Right ventricle myocardium superior (tissue), 1 donor: ENCODE measurements at regions not wholly inside any gene's neighbourhood (a gene's known extent, or its start where the extent isn't known, plus 50 kb on each side); places are given as distances from the start of the nearest gene placed in this dataset.

Source experiments
- ATAC-seq: fragments of 200-7000 bp; cut with Tn5 transposase; one replicate; pipeline ENCODE4 v1.9.1; 2020; ENCODE audit warnings: mild to moderate bottlenecking; ENCODE audit not compliant: poor library complexity
- DNase-seq: peaks from one replicate; pipeline ENCODE4 v3.0.0-alpha.2; 2020
- intact Hi-C: fragments of 100-400 bp; cut with DNase I; formaldehyde crosslinking; loops from one replicate; pipeline ENCODE4 v1.11.2; 2022
- donor health status: DM: no; HTN: yes; CAD: no; lungs with severe emphysema.

- DNase-seq (no peak), ATAC-seq (no peak)
- intact Hi-C loops = no loop called here
These were observed 53.5 kb downstream of the ZNF608 start for GRCh38 chr5:124692950-124693349.

DNA sequence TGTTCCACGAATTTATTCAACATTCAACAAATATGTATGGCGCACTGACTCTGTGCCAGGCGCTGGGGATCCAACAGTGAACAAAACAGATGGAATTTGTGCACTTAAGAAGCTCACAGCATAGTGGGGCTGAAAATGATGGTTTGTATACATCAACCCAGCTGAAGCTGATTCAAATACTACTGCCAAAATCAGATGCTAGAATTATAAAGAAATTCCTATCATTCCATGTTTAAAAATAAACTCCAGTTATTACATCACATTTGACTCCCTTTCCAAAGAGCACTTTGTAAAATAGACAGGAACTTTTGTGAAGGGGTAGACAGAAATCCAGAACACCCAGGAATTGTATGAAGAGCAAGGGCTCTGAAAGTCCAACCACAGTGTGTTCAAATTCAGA, 54.1 kb downstream of the ZNF608 start:
- ATAC-seq (no peak), DNase-seq (no peak)
- intact Hi-C loops = no loop called here

GRCh38 chr5:124689653-124690052, 56.8 kb downstream of the ZNF608 start:
- ATAC-seq (no peak), DNase-seq (no peak)
- intact Hi-C loops = no loop called here

DNA sequence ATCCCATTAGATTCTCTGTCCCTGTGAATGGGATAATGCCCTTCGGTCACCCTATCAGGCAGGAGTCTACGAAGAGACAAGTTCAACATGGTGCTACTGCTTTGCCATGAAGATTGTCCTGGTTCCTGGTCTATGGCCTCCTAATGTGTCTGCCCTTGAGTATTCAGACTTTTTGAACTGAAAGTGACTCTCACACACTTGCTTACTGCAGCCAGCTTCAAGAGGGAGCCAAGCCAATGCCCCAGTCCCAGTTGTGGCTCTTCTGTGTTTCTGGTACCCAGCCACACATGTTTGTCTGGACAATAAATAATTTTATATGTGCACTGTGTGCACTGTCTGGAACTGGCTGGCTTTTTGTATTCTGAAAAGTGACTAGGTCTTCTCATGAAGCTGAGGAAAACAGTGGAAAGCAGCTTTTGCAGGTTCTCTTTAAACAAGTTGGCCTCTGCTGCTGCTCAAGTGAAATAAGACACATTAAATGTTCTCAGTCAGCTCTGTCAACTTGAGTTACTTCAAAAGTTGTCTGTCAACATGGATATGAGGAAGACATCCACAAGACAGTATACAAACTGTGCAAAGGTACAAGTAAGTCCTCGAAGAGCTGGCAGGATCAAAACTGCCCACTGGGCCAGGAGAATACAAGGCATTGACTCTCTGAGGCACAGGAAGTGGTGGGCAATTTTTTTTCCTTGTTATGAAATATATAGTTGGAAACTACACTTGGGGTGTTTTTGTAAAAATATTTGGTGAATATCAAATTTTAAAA, 60.0 kb downstream of the ZNF608 start:
- intact Hi-C loops = no loop called here
- ATAC-seq (no peak), DNase-seq (no peak)

GRCh38 chr5:124685404-124685930, 61.0 kb downstream of the ZNF608 start:
- intact Hi-C loops = no loop called here
- ATAC-seq = no peak
- no peak for DNase-seq

DNA sequence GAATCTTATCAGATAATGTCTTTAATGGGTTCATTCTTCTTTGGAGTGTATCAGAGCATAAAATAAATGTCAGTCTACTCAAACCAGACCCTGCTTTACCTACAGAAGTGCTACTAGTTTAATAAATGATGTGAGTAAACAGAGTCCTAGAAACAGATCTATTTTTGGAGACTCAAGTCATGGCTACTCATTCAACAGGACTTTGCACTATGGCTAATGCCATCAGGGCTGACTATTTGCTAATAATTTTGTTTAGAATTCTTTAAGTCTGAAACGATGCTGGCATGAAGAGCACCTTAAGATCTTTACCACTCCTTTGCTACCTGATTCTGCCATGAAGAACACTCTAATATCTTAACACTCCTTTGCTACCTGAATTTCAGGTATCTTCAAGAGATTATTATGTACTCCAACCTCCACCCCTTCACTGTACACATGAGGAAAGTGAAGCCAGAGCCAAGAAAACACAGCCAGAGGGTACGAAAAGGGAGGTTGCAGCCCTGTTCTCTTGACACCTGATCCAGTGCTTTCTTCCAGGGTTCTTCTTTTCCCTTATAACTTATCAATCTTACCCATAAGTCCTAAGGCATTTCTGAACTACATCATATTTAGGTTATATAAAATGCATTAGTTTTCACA, 62.4 kb downstream of the ZNF608 start:
- intact Hi-C loops = no loop called here
- ATAC-seq (no peak), DNase-seq (no peak)

DNA sequence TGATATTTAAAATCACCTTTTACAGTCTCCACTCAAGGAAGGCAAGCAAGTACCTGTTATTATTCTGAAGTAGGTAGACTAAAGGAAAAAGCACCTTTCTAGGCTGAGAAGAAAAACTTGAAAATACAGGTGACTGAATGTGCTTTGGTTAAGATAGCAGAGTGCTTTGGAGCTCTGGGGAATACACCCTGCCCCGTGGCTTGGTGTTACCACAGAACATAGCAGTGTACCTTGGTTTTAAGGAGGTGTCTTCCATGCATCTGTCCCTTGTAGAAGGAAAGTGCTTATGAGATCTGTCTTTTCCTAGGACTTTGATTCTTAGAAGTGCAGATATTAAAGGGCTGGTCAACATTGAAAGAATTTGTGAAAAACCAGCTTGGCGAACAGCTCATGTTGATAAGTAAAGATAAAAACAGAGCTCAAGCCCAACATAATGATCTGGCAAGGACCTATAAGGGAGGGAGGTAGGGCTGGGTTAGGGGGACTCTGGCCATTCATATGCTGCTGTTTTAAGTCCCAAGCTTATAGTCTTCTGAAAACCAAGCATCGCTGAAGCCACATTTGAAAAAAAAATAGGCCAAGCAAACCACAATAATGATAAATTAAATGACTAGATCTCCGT, 66.8 kb downstream of the ZNF608 start:
- DNase-seq (no peak), ATAC-seq (no peak)
- intact Hi-C loops = no loop called here

DNA sequence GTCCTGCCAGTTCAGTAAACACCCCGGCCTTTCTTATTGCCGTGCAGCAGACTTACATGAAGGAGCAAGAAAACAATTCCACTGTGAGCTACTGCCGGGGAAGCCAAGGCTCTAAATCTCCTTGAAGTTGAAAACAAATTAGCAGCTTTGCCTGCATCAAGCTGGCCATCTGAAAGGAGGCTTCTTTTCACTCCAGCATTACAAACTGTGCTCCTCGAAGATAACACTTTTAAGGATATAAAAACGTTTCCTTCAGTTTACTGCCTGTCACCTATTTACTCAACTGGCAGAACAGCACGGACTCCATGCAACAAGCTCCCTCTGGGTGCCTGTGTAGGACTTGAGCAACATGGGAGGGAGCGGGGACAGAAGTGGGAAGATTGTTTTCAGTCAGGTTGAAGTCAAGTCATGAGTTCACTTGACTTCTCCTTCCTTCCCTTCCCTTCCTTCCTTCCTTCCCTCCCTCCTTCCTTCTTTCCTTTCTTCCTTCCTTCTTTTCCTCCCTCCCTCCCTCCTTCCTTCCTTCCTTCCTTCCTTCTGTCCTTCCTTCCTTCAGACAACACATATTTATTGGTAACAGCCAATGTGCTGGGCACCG, 67.4 kb downstream of the ZNF608 start:
- no peak for ATAC-seq

GRCh38 chr5:124678468-124678867, 68.0 kb downstream of the ZNF608 start:
- intact Hi-C loops = no loop called here
- DNase-seq = peak; percentile 46

More for the DNA sequence above, 67.4 kb downstream of the ZNF608 start:
- intact Hi-C loops = no loop called here
- DNase-seq = no peak

GRCh38 chr5:124677374-124678351, 68.8 kb downstream of the ZNF608 start:
- DNase-seq (peak; percentile 48), ATAC-seq (peak; percentile 54)
- intact Hi-C loops = no loop called here

More at GRCh38 chr5:124678468-124678867, 68.0 kb downstream of the ZNF608 start:
- ATAC-seq = peak; percentile 79

- intact Hi-C loops = no loop called here
- ATAC-seq (no peak), DNase-seq (no peak)
These were observed 70.2 kb downstream of the ZNF608 start for GRCh38 chr5:124675931-124676846.

DNA sequence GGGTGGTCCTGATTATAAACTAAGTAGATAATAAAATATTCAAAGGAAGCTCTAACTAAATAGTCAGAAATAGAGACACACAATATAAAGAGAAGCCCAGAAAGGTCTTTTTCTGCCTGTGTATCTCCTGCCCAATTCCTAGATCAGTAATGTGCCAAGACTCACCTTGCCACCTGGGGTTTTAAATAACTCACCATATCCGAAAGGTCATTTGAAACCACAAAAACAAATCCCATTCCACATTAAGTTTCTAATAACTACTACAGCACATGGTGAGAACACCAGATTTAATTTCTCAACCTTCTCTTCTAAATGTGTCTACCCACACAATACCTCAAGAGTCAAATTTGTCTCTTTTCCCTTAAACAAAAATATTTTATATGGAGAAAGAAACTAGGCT, 75.2 kb downstream of the ZNF608 start:
- ATAC-seq = no peak
- intact Hi-C loops = no loop called here
- DNase-seq = no peak

GRCh38 chr5:124670722-124671184, 75.7 kb downstream of the ZNF608 start:
- no peak for DNase-seq
- intact Hi-C loops = no loop called here
- ATAC-seq = no peak

DNA sequence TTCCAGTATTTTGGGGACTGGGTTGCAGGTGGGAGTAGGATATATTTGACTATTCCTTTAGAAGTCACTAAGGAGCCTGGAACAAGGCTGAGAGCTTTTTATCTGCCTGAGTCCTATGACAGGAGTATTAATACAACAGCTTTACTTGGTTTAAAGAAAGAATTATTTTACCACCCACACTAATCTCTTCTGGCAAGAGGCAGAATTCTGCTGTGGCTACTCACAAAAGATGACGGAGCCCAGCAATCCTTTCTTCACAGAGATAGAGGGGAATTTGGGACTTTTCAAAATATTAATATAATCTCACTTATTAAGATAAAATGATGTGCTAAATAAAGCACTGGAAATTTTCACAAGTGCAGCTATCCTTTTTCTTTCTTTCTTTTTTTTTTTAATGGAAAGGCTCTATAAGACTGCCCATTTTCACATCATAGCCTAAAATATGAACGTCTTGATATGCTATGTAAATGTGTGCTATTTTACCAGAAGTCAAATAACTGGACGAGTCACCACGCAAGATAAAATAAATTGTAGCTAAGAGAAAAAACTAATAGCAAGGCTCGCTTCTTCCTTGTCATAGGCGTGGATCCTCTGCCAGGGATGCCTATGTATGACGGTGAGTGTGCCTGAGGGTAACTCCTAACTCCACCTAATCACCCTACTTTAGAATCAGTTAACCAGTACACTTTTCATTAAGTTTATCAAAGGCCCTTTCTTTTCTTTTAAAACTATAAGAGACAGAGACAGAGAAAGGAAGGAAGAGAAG, 76.3 kb downstream of the ZNF608 start:
- DNase-seq (no peak), ATAC-seq (no peak)
- intact Hi-C loops = no loop called here

DNA sequence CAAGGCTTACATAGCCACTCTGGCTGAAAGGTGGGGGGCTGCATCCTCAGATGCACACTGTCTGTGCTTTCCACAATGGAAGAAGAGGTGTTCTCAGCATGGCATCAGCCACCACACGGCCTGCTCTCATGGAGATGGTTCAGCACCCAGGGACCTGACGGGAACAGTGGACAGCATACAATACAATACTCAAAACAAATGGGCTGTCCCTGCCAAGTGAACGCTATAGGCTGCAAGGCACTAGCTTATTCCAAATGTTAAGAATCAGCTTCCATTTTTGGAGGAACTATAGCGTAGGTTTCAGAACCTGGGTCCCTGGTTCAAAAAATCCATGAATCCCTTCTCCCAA, 77.2 kb downstream of the ZNF608 start:
- peak; percentile 31 for ATAC-seq
- intact Hi-C loops = no loop called here
- no peak for DNase-seq
